Dermis blood vessel endothelial cell (primary cell): ENCODE measurements at regions not wholly inside any gene's neighbourhood (a gene's known extent, or its start where the extent isn't known, plus 50 kb on each side); places are given as distances from the start of the nearest gene placed in this dataset.

Experiments used
- DNase-seq: peaks from one replicate; pipeline ENCODE4 v3.0.0; 2010

GRCh38 chr3:16658004-16658924 lies 53.0 kb upstream of the DAZL start:
- DNase-seq = no peak

DNA sequence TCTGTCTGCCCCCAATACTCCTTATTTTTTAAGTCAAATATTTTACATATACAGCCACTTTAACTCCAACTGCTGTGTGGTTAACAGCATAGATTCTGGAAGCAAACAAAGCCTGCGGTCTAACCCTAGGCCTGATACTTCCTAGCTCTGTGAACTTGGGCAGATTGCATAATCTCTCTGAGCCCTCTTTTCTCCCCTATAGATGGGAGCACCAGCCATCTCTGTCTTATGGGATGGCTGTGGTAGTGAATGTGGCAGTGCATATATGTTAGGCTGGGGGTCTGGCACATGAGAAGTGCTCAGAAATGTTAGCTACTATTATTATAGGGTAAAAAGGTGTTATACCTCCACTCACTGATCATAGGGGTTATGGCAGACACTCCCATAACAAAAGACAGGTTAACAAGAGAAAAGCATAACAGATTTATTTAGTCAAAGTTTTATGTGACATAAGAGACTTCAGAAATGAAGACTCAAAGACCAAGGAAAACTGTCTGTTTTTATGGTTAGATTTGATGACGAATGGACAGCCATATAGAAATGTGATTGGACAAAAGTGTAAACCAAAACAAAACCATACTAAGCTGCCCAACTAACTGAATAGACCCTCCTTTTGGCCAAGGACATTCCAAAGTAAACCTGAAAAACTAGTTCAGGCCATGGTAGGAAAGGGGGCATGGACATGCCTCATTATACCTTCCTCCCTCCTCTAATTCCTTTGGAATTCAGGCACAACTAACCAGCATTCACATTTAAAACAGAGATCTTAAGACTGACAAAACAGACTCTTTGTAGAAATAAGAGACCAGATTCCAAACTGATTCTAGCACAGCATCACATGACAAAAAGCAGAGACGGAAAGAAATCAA lies 53.9 kb upstream of the DAZL start:
- no peak for DNase-seq

GRCh38 chr3:16663854-16664712 lies 58.9 kb upstream of the DAZL start:
- DNase-seq = no peak

- DNase-seq = peak; percentile 47
Measured at GRCh38 chr3:16665282-16665741, 60.1 kb upstream of the DAZL start.

GRCh38 chr3:16666206-16666605 lies 61.0 kb upstream of the DAZL start:
- DNase-seq = no peak

DNA sequence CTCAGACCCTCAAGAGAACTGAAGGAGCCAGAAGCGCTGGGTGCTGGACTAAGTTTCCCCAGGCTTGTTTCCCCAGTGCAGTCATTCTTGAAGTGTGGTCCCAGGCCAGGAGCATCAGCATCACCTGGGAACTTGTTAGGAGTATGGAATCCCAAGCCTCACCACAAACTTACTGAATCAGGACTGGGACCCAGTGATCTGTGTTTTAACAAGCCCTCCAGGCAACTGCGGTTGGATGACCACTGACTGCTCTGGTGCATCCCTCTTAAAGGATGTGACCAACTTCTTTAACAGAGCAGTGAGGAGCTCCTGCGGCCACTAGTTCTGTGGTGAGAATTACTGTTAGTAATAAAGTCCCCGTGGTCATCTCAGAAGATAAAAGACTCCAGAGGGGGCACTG lies 62.4 kb upstream of the DAZL start:
- DNase-seq = no peak

- DNase-seq = no peak
Measured at GRCh38 chr3:16668776-16669545, 63.7 kb upstream of the DAZL start.

- no peak for DNase-seq
Measured at GRCh38 chr3:16670191-16670590, 65.0 kb upstream of the DAZL start.

DNA sequence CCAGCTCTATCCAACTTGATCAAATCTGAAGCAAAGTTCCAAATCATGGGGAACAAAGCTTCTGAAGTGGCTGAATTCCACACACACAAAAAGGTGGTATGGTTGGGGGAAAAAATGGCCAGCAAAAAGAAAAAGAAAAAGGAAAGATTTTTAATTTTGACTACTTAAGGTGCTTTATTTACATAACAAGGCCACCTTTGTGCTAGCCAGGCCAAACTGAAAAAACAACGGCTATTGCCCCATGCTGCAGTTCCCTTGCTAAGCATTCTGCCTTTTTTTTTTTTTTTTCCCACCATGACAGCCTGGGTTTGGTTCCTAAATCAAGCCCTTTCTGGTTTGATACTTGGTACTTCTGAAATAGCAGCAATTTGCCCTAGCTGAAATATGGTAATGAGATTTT lies 66.5 kb upstream of the DAZL start:
- no peak for DNase-seq

DNA sequence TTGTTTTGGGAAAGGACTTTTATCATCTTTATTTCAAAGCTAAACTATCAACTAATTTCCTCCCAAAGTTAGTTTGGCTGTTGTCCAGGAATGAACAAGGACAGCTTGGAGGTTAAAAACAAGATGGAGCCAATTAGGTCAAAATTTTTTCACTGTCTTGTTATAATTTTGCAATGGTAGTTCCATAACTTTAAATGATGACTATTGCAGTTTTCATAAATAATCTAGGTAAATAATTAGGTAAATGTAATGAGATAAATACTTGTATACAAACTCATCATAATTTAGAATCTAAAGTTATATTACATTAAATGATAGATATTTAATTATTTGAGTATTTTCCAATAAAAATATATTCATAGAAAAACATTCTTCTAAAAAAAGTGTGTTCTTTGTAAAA lies 68.3 kb upstream of the DAZL start:
- DNase-seq = no peak

DNA sequence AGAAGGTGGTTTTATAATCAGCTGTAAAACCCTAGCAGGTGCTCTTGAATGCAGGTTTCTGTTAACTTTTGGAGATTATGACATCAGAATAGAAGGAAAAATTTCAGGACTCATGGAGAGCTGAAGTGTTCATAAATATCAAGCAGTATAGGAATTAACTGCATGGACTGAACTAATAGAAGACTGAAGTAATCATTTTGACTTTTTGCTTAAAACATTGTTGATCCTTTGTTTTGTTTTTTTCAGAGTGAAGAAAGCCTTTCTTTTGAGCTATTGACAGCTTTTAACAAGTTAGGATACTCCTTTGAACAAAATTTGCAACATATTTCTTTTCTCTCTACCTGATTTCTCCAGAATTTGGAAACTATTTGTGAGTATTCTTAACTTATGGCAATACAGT lies 70.6 kb upstream of the DAZL start:
- DNase-seq = no peak

DNA sequence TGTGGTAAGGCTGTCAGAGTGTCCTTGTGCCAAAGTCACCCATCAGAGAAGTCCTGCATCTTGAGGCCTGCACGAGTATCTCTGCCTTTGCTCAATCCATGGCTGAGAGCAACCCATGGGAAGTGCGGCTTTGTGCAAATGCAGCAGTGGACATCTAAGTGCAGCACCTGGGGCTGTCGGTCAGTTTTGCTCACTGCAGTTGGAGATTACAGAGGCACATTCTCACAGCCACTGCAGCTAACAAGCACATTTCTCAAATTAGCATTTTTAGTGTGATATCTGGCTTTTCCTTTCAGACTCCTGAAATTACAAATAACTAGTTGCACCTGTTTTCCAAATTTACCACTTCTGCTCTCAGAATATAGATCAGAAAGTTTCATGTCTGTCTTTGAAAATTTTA lies 81.5 kb upstream of the DAZL start:
- no peak for DNase-seq

DNA sequence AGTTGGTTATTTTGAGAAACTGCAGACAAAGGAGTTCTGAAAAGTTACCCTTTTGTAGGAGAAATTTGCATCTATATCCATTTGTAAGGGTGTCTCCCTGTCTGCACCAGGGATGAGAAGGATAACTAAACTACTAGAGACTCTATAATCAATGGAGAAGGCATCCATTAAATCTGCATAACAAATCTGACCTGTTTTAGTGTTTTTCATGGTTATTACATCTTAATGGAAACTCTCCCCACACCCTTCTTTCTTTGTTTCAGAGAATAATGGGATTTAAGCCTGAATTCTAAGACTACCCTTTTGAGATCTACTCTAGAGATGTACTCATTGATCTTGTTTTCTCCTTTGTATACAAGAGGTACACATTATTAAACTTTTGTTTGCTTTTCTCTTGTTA lies 82.0 kb upstream of the DAZL start:
- DNase-seq = no peak

DNA sequence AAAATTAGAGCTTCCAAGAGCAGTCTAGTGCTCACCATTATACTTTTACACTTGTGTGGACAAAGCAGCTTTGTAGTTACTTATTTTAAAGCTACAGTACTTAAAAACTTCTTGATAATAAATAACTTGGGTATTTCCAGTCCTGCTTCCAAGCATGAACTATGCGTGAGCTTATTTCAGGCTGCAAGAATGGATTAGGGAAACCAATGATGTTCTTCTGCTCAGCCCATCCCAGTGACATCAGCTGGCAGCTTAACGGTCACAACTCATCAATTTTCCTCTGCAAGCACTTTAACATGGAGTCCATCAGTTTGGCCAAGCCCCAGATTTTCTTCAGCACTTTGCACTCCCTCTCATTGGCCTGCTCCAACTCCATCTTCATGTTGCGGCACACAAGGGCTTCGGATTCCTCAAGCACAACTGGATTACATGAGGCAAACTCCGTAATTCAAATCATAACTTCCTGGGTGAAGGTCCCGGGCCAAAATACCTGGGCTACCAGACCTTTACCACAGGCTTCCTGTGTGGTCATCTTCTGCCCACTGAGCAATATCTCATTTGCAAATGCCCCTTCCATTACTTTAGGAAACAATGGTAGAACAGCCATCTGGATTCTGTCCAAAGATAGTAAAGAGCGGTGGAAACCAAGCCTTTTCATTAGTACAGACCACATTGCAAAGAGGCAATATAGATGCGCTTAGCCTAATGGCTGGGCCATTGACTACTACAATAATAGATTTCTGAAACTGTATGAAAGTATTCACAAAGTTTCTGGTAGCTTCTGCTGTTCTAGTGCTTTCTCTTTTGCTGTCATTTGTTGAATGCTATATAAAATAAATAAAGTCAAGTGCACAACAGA lies 87.5 kb upstream of the DAZL start:
- no peak for DNase-seq

DNA sequence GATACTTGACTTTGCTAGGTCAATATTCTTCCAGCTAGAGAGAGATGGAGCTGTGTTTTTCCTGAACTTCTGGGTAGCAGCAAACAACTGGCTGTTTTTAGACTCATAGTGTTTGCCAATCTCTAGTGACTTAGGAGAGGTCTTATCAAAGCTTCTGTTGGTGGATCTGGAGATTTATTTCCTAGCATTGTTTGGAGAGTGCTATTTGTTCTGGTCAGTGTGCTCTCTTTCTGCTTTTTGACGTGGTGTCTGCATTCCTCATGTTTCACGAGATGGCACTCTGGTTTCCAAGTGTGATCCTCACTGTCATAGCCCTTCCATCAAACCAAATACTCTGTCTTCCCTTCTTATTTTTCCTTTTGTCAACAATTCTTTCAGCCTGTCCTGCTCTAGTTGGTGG lies 88.6 kb upstream of the DAZL start:
- DNase-seq = no peak

DNA sequence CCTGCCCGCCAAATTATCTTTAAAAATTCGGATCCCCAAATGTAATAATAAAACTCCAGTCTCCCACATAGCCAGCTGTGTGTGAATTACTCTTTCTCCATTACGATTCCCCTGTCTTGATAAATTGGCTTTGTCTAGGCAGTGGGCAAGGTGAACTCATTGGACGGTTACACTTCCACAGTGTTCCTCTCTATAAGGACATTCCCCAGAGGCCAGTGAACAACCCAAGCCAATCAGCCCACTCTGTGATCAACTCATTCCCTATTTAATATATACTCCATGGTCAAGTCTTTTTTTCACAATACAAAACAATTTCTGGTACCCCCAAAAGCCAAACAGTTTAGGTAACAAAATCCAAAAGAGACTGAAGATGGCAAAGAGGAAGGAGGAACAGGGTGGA lies 90.5 kb upstream of the DAZL start:
- no peak for DNase-seq

GRCh38 chr3:16697443-16698147 lies 92.4 kb upstream of the DAZL start:
- no peak for DNase-seq

DNA sequence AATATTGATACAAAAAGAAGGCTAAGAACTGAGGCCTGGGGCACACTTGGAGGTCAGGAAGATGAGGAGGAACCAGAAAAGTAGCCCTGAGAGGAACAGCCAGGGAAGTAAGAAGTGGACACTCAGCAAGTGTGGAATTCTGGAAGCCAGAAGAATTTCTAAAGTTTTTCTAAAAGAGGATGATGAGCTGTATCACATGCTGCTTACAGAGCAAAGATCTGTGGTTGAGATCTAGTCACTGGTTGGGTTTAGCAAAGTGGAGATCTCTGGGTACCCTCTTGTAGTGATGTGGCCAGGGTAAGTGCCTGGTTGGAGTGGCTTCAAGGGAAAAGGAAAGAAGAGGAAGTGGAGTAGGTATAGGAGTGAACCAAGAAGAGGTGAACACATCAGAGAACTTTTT lies 95.4 kb upstream of the DAZL start:
- DNase-seq = no peak

GRCh38 chr3:16704941-16705340 lies 99.7 kb upstream of the DAZL start:
- DNase-seq = no peak

DNA sequence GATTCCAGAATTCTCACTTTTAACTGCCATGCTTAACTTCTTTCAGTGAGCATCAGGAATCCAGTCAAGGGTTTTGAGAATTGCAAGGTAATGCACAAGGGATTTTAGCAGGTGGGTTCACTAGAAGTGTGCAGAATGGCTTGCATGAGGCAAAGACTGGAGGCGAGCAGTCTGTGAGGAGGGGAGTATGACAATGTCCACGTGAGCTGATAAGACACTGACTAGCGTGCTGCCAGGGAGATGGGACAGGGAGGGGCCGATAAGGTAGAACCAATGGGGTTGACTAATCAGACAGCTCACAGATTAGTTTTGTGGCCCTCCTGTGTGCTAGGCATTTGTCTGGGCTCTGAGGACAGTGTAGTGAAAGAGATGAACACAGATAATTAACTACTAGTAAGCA lies 102.0 kb upstream of the DAZL start:
- DNase-seq = no peak
